GM12891 (cell line): ENCODE measurements at regions not wholly inside any gene's neighbourhood (a gene's known extent, or its start where the extent isn't known, plus 50 kb on each side); places are given as distances from the start of the nearest gene placed in this dataset.

Experiments
- PAX5 ChIP-seq: IDR thresholded peaks from 2 replicates; pipeline ENCODE4 v1.6.1; 2011; ENCODE audit warnings: low read length, moderate library complexity, mild to moderate bottlenecking; ENCODE audit not compliant: insufficient read depth, severe bottlenecking
- POLR2A ChIP-seq: IDR thresholded peaks from 2 replicates; pipeline ENCODE4 v1.6.1; 2011; ENCODE audit warnings: low read depth, low read length, control low read depth
- POLR2AphosphoS5 ChIP-seq: IDR thresholded peaks from 2 replicates; pipeline ENCODE4 v1.6.1; 2011; ENCODE audit warnings: low read depth, low read length, control low read depth
- POU2F2 ChIP-seq: IDR thresholded peaks from 2 replicates; pipeline ENCODE4 v1.6.1; 2011; ENCODE audit warnings: low read depth, mild to moderate bottlenecking, control low read depth, low read length, moderate library complexity
- TAF1 ChIP-seq: IDR thresholded peaks from 2 replicates; pipeline ENCODE4 v1.6.1; 2011; ENCODE audit warnings: low read depth, low read length, control low read depth

DNA sequence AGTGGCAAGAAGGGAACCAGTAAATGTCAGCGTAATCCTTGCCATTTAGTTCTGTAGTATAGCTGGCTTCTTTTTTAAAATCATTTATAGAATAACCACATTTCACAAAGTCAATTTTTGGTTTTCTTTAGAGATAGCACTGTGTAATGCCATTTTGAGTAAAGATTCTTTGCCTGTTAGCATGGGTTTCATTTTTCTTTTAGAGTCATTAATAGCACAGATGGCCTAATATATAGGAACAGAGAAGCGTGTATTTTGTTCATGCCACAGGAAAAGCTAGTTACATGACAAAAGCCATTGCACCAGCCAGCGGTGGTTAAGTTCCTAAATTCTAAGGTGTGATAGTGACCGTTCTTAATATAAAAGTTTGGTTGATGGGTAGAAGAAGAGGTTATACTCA lies 1363.9 kb downstream of the MAT2B start:
- no peak for TF ChIP-seq TAF1
- TF ChIP-seq POLR2A = no peak
- no peak for TF ChIP-seq POLR2AphosphoS5
- no peak for TF ChIP-seq PAX5
- TF ChIP-seq POU2F2 = no peak
